ENCODE measurements at regions not wholly inside any gene's neighbourhood (a gene's known extent, or its start where the extent isn't known, plus 50 kb on each side); places are given as distances from the start of the nearest gene placed in this dataset.
"Not testable (repeated sequence)": the region's sequence is repeated elsewhere in the genome, so short reads cannot be mapped to it uniquely, and the experiment has no call there.

GRCh38 chr5:100401149-100401548 lies 134.0 kb upstream of the FAM174A start:
- H3K4me2 ChIP-seq, result no peak overlapping the region
- H3K36me3 ChIP-seq (ENCODE audit: insufficient read depth), result no peaks in the 10 kb centered on the region
- H3K27me3 ChIP-seq (ENCODE audit: insufficient read depth, low read depth), result no peaks in the 10 kb centered on the region
- no peak overlapping the region for H3K9ac ChIP-seq
- no peaks in the 10 kb centered on the region for H3K79me2 ChIP-seq (ENCODE audit: insufficient read depth, low read depth)
- TF ChIP-seq, protein P1, sequence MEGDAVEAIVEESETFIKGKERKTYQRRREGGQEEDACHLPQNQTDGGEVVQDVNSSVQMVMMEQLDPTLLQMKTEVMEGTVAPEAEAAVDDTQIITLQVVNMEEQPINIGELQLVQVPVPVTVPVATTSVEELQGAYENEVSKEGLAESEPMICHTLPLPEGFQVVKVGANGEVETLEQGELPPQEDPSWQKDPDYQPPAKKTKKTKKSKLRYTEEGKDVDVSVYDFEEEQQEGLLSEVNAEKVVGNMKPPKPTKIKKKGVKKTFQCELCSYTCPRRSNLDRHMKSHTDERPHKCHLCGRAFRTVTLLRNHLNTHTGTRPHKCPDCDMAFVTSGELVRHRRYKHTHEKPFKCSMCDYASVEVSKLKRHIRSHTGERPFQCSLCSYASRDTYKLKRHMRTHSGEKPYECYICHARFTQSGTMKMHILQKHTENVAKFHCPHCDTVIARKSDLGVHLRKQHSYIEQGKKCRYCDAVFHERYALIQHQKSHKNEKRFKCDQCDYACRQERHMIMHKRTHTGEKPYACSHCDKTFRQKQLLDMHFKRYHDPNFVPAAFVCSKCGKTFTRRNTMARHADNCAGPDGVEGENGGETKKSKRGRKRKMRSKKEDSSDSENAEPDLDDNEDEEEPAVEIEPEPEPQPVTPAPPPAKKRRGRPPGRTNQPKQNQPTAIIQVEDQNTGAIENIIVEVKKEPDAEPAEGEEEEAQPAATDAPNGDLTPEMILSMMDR (conservative IDR thresholded peaks at IDR 0.05; ENCODE audit: low read depth, low read length), result no peak
- no peaks in the 10 kb centered on the region for H3K4me1 ChIP-seq (ENCODE audit: low read depth, poor library complexity, severe bottlenecking)
- no peak overlapping the region for H3K4me3 ChIP-seq (IDR thresholded peaks at IDR 0.05; ENCODE audit: insufficient read depth, low read depth, low read length)
- H4K20me1 ChIP-seq (ENCODE audit: insufficient read depth), result no peaks in the 10 kb centered on the region
- no peak overlapping the region for H2AFZ ChIP-seq (ENCODE audit: low read depth)
- no peak overlapping the region for H3K27ac ChIP-seq

DNA sequence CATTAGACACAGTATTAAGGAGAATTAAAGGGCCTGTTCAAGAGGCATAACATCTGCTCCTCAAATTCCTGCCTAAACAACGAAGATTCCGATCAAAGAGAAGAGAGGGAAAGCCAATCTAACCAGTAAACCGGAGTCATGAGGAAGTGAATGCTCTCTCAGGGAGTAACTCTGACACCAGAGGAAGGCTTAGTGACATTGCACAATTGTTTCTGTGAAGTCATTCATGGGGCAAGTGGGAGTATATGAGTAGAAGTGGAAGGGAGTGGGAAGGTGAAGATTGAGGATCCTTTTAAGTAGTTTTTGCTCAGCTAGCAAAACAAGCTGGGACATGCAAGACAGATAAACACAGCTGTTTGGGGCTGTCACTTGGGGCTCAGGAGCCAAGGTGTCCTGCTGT lies 136.4 kb upstream of the FAM174A start:
- not testable (repeated sequence) for H3K36me3 ChIP-seq (ENCODE audit: insufficient read depth); H4K20me1 ChIP-seq (ENCODE audit: insufficient read depth); H3K9ac ChIP-seq; H2AFZ ChIP-seq (ENCODE audit: low read depth); H3K4me3 ChIP-seq (IDR thresholded peaks at IDR 0.05; ENCODE audit: insufficient read depth, low read depth, low read length); H3K27me3 ChIP-seq (ENCODE audit: insufficient read depth, low read depth); H3K27ac ChIP-seq; H3K4me1 ChIP-seq (ENCODE audit: low read depth, poor library complexity, severe bottlenecking); H3K4me2 ChIP-seq; H3K79me2 ChIP-seq (ENCODE audit: insufficient read depth, low read depth)

GRCh38 chr5:100379254-100379858 lies 155.8 kb upstream of the FAM174A start:
- not testable (repeated sequence) for H3K4me2 ChIP-seq; H3K4me1 ChIP-seq (ENCODE audit: low read depth, poor library complexity, severe bottlenecking); H3K27me3 ChIP-seq (ENCODE audit: insufficient read depth, low read depth); H3K4me3 ChIP-seq (IDR thresholded peaks at IDR 0.05; ENCODE audit: insufficient read depth, low read depth, low read length); H3K36me3 ChIP-seq (ENCODE audit: insufficient read depth); H3K27ac ChIP-seq; H3K9ac ChIP-seq; H4K20me1 ChIP-seq (ENCODE audit: insufficient read depth); H3K79me2 ChIP-seq (ENCODE audit: insufficient read depth, low read depth); H2AFZ ChIP-seq (ENCODE audit: low read depth)

DNA sequence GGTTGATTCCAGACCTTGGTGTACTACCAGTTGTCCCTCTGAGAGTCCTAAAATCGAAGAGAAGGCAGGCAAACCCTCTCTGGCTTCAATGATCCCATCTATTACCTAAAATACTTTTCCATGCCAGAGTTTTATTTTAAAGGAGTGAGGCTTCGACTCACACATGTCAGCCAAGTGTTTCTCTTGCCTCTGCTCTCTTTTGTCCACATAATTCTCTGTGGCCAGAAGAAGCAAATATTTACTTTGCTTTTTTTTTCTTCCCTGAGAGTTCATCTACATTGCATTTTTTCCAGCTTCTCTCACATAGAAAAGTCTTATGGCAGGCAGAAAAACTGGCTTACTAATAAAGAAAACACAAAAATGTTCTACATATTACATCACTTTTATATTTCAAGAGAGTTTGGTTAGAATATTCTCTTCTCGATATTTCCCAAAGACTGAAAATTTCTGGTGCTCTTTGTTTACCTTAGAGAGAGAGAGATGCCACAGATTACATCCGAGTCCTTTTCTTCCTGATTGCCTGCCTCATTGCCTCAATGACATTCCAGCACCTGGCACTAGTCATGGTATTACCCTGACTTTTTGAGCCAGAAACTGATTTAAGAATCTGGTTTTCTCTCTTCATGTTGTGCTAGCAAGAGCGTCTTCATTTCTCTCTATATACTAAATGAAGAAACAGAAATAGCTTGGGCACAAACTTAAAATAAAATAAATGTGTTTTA lies 170.3 kb upstream of the FAM174A start:
- not testable (repeated sequence) for H3K27ac ChIP-seq; H3K4me2 ChIP-seq; H3K9ac ChIP-seq; H3K79me2 ChIP-seq (ENCODE audit: insufficient read depth, low read depth); H3K27me3 ChIP-seq (ENCODE audit: insufficient read depth, low read depth); H2AFZ ChIP-seq (ENCODE audit: low read depth); H3K4me3 ChIP-seq (IDR thresholded peaks at IDR 0.05; ENCODE audit: insufficient read depth, low read depth, low read length); H4K20me1 ChIP-seq (ENCODE audit: insufficient read depth); H3K4me1 ChIP-seq (ENCODE audit: low read depth, poor library complexity, severe bottlenecking); H3K36me3 ChIP-seq (ENCODE audit: insufficient read depth)

DNA sequence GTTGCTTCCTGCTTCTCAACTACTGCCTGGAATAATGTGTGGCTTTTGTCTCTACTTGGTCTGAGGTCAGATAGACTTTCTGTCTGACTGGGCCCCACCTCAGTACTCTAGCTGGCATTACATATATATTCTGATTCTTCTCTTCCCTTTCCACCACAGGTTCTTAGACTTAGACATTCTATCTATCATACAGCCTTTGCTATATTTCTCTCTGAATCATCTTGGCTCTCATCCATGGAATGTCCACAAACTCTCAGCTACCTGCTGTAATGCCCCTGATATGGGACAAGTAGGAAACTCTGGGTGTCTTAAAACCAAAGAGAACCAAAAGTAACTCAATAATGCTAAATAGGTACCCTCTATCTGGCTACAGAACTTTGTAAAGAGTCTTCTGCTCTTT lies 170.8 kb upstream of the FAM174A start:
- H3K36me3 ChIP-seq (ENCODE audit: insufficient read depth); H3K79me2 ChIP-seq (ENCODE audit: insufficient read depth, low read depth); H3K27me3 ChIP-seq (ENCODE audit: insufficient read depth, low read depth); H3K4me1 ChIP-seq (ENCODE audit: low read depth, poor library complexity, severe bottlenecking); H3K9ac ChIP-seq; H4K20me1 ChIP-seq (ENCODE audit: insufficient read depth); H3K4me3 ChIP-seq (IDR thresholded peaks at IDR 0.05; ENCODE audit: insufficient read depth, low read depth, low read length); H3K4me2 ChIP-seq; H2AFZ ChIP-seq (ENCODE audit: low read depth); H3K27ac ChIP-seq: not testable (repeated sequence)

- H3K9ac ChIP-seq; H3K27me3 ChIP-seq (ENCODE audit: insufficient read depth, low read depth); H3K36me3 ChIP-seq (ENCODE audit: insufficient read depth); H3K4me3 ChIP-seq (IDR thresholded peaks at IDR 0.05; ENCODE audit: insufficient read depth, low read depth, low read length); H3K4me1 ChIP-seq (ENCODE audit: low read depth, poor library complexity, severe bottlenecking); H3K27ac ChIP-seq; H4K20me1 ChIP-seq (ENCODE audit: insufficient read depth); H2AFZ ChIP-seq (ENCODE audit: low read depth); H3K4me2 ChIP-seq; H3K79me2 ChIP-seq (ENCODE audit: insufficient read depth, low read depth): not testable (repeated sequence)
These were observed 175.2 kb upstream of the FAM174A start for GRCh38 chr5:100359998-100360397.

- H3K36me3 ChIP-seq (ENCODE audit: insufficient read depth); H3K27me3 ChIP-seq (ENCODE audit: insufficient read depth, low read depth); H3K79me2 ChIP-seq (ENCODE audit: insufficient read depth, low read depth); H3K4me2 ChIP-seq; H3K4me3 ChIP-seq (IDR thresholded peaks at IDR 0.05; ENCODE audit: insufficient read depth, low read depth, low read length); H2AFZ ChIP-seq (ENCODE audit: low read depth); H3K4me1 ChIP-seq (ENCODE audit: low read depth, poor library complexity, severe bottlenecking); H4K20me1 ChIP-seq (ENCODE audit: insufficient read depth); H3K9ac ChIP-seq; H3K27ac ChIP-seq: not testable (repeated sequence)
These were observed 188.9 kb upstream of the FAM174A start for GRCh38 chr5:100346269-100346668.

GRCh38 chr5:100341485-100341884 lies 193.7 kb upstream of the FAM174A start:
- not testable (repeated sequence) for H3K27ac ChIP-seq; H3K4me2 ChIP-seq; H3K9ac ChIP-seq; H2AFZ ChIP-seq (ENCODE audit: low read depth); H4K20me1 ChIP-seq (ENCODE audit: insufficient read depth); H3K4me1 ChIP-seq (ENCODE audit: low read depth, poor library complexity, severe bottlenecking); H3K79me2 ChIP-seq (ENCODE audit: insufficient read depth, low read depth); H3K4me3 ChIP-seq (IDR thresholded peaks at IDR 0.05; ENCODE audit: insufficient read depth, low read depth, low read length); H3K27me3 ChIP-seq (ENCODE audit: insufficient read depth, low read depth); H3K36me3 ChIP-seq (ENCODE audit: insufficient read depth)

All from KMS-11 (cell line).